NCI-H226 (cell line): ENCODE measurements at regions not wholly inside any gene's neighbourhood (a gene's known extent, or its start where the extent isn't known, plus 50 kb on each side); places are given as distances from the start of the nearest gene placed in this dataset.

Experiments
- DNase-seq: peaks from one replicate; pipeline ENCODE4 v3.0.0-alpha.2; 2015

GRCh38 chr1:55337801-55338447 is 122.8 kb upstream of the USP24 start:
- DNase-seq, result peak; percentile 30

GRCh38 chr1:55334797-55335196 is 119.6 kb upstream of the USP24 start:
- DNase-seq, result no peak

- DNase-seq, result peak; percentile 54
These were observed 119.0 kb upstream of the USP24 start for GRCh38 chr1:55334160-55334559.

- DNase-seq, result no peak
These were observed 118.3 kb upstream of the USP24 start for GRCh38 chr1:55333461-55333860.

GRCh38 chr1:55331351-55331750 is 116.2 kb upstream of the USP24 start:
- DNase-seq, result no peak

- DNase-seq, result no peak
These were observed 114.8 kb upstream of the USP24 start for GRCh38 chr1:55329808-55330432.

GRCh38 chr1:55329091-55329490 is 113.9 kb upstream of the USP24 start:
- no peak for DNase-seq

- DNase-seq, result no peak
These were observed 111.5 kb upstream of the USP24 start for GRCh38 chr1:55326496-55327243.

GRCh38 chr1:55323760-55324159 is 108.6 kb upstream of the USP24 start:
- DNase-seq, result no peak

GRCh38 chr1:55322842-55323241 is 107.7 kb upstream of the USP24 start:
- peak; percentile 38 for DNase-seq

GRCh38 chr1:55321942-55322341 is 106.8 kb upstream of the USP24 start:
- DNase-seq, result no peak

- DNase-seq, result no peak
These were observed 105.7 kb upstream of the USP24 start for GRCh38 chr1:55320891-55321290.

GRCh38 chr1:55318116-55318817 is 103.1 kb upstream of the USP24 start:
- DNase-seq, result no peak

- DNase-seq, result no peak
These were observed 102.5 kb upstream of the USP24 start for GRCh38 chr1:55317673-55318072.

GRCh38 chr1:55316947-55317662 is 101.9 kb upstream of the USP24 start:
- no peak for DNase-seq

GRCh38 chr1:55316502-55316901 is 101.3 kb upstream of the USP24 start:
- DNase-seq, result no peak

- DNase-seq, result no peak
These were observed 100.4 kb upstream of the USP24 start for GRCh38 chr1:55315552-55315951.

- no peak for DNase-seq
These were observed 99.6 kb upstream of the USP24 start for GRCh38 chr1:55314740-55315139.

GRCh38 chr1:55313903-55314302 is 98.7 kb upstream of the USP24 start:
- DNase-seq, result no peak

- DNase-seq, result no peak
These were observed 96.8 kb upstream of the USP24 start for GRCh38 chr1:55311979-55312378.

GRCh38 chr1:55311057-55311641 is 96.0 kb upstream of the USP24 start:
- DNase-seq, result peak; percentile 42

- DNase-seq, result peak; percentile 99
These were observed 95.4 kb upstream of the USP24 start for GRCh38 chr1:55310505-55310971.
